GM12892 (cell line): ENCODE measurements at regions not wholly inside any gene's neighbourhood (a gene's known extent, or its start where the extent isn't known, plus 50 kb on each side); places are given as distances from the start of the nearest gene placed in this dataset.

Experiments
- POLR2A ChIP-seq: IDR thresholded peaks from 2 replicates; pipeline ENCODE4 v1.6.1; 2011; ENCODE audit warnings: low read depth, low read length, control low read depth
- TAF1 ChIP-seq: IDR thresholded peaks from 2 replicates; pipeline ENCODE4 v1.6.1; 2011; ENCODE audit warnings: low read depth, mild to moderate bottlenecking, control low read depth, low read length, borderline replicate concordance

GRCh38 chr13:42395086-42395821 is 123.3 kb downstream of the AKAP11 start:
- TF ChIP-seq TAF1 (no peak), POLR2A (no peak)
